ENCODE measurements at regions not wholly inside any gene's neighbourhood (a gene's known extent, or its start where the extent isn't known, plus 50 kb on each side); places are given as distances from the start of the nearest gene placed in this dataset.
A peak's percentile ranks its signal among the peaks of the same experiment; 100 is the strongest.

DNA sequence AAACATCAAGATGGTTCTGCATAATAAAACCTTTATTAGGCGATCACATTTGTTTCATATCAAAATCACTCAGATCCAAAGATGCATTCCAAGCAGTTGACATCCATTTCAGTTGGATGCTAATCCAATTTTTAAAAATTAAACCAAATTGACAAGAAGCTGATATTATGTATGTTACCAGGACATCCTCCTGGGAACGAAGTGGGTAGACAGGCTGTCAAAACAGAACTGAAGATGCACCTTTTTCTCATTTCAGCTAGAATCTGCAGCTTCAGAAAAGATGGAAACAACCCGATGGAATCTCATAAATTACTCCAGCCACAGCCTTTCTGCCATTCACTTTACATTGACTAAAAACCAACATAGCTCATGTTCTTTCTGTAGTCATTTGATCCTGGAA lies 268.4 kb downstream of the PLPP3 start:
- Histone ChIP-seq H4K91ac (ENCODE audit: low read depth, low read length, poor library complexity) (no peak overlapping the region), H3K36me3 (replicated peaks in 1 of 2; ENCODE audit: control insufficient read depth in 2 of 2, insufficient read depth in 2 of 2, low read length in 2 of 2) (no peaks in the 10 kb centered on the region), H3K4ac (ENCODE audit: low read length) (no peak overlapping the region), H2BK15ac (ENCODE audit: low read length) (no peak overlapping the region), H3K18ac (ENCODE audit: low read length) (no peak overlapping the region), H3K4me1 (ENCODE audit: control insufficient read depth in 2 of 2, insufficient read depth in 1 of 2, low read depth in 1 of 2, low read length in 2 of 2) (no peaks in the 10 kb centered on the region), H2AFZ (ENCODE audit: low read length) (no peak overlapping the region), H2BK120ac (ENCODE audit: low read depth, low read length) (no peak overlapping the region), H2BK5ac (ENCODE audit: low read length) (no peak overlapping the region), H4K8ac (ENCODE audit: low read depth, low read length) (no peak overlapping the region), H3K9ac (ENCODE audit: low read depth, low read length, poor library complexity) (no peak overlapping the region), H3K14ac (ENCODE audit: low read length) (no peak overlapping the region), H3K4me2 (ENCODE audit: insufficient read depth, low read length, poor library complexity, severe bottlenecking) (no peak overlapping the region), H3K4me3 (ENCODE audit: low read length in 2 of 2) (no peak overlapping the region), H2BK12ac (ENCODE audit: low read length) (no peak overlapping the region), H3K27ac (replicated peaks; ENCODE audit: low read length) (no peak overlapping the region), H3K27me3 (ENCODE audit: control insufficient read depth in 3 of 3, insufficient read depth in 3 of 3, low read depth in 1 of 3, low read length in 3 of 3) (no peaks in the 10 kb centered on the region), H3K79me1 (ENCODE audit: low read depth, low read length) (no peaks in the 10 kb centered on the region), H2AK5ac (ENCODE audit: low read depth, low read length) (no peak overlapping the region), H3K23ac (ENCODE audit: low read depth, low read length, poor library complexity) (no peak overlapping the region), H3K9me3 (replicated peaks in 1 of 2; ENCODE audit: control insufficient read depth in 2 of 2, insufficient read depth in 1 of 2, low read depth in 1 of 2, low read length in 2 of 2) (peaks cover 0 to 18% of the 10 kb centered on the region in 2 donors)
- no CpG with 5 or more reads among the region's 3 CpGs for WGBS, 2 donors (ENCODE audit: extremely low coverage in 2 of 2, insufficient read length in 2 of 2, insufficient replicate concordance in 1 of 2)
- DNase-seq (ENCODE audit: low spot score) = no peak

DNA sequence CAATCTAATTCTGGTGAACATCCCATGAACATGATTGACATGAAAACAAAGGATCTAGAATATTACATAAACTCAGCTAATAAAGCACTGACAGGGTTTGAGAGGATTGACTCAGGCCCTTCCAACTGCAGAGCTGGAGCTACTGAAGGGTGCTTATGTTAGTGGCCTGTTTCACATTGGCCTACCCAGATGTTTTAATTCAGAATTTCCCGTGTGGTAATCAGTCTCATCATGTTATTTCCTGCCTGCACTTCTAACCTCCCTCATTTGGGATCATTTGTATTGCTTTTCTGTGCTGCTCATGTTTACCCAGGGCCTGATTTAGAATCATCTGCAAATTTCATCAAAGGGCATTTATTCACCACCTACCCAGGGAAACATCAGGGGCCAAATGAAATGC lies 270.3 kb downstream of the PLPP3 start:
- Histone ChIP-seq H3K79me1 (ENCODE audit: low read depth, low read length) (no peaks in the 10 kb centered on the region), H4K91ac (ENCODE audit: low read depth, low read length, poor library complexity) (no peak overlapping the region), H3K4me3 (ENCODE audit: low read length in 2 of 2) (no peak overlapping the region), H3K27me3 (ENCODE audit: control insufficient read depth in 3 of 3, insufficient read depth in 3 of 3, low read depth in 1 of 3, low read length in 3 of 3) (no peaks in the 10 kb centered on the region), H3K9me3 (replicated peaks in 1 of 2; ENCODE audit: control insufficient read depth in 2 of 2, insufficient read depth in 1 of 2, low read depth in 1 of 2, low read length in 2 of 2) (peaks cover 0 to 14% of the 10 kb centered on the region in 2 donors), H2AFZ (ENCODE audit: low read length) (no peak overlapping the region), H3K36me3 (replicated peaks in 1 of 2; ENCODE audit: control insufficient read depth in 2 of 2, insufficient read depth in 2 of 2, low read length in 2 of 2) (no peaks in the 10 kb centered on the region), H3K9ac (ENCODE audit: low read depth, low read length, poor library complexity) (no peak overlapping the region), H3K4me1 (ENCODE audit: control insufficient read depth in 2 of 2, insufficient read depth in 1 of 2, low read depth in 1 of 2, low read length in 2 of 2) (peaks cover 0 to 2% of the 10 kb centered on the region in 2 donors), H3K18ac (ENCODE audit: low read length) (no peak overlapping the region), H3K4ac (ENCODE audit: low read length) (no peak overlapping the region), H2BK5ac (ENCODE audit: low read length) (no peak overlapping the region), H2BK15ac (ENCODE audit: low read length) (no peak overlapping the region), H4K8ac (ENCODE audit: low read depth, low read length) (no peak overlapping the region), H3K14ac (ENCODE audit: low read length) (no peak overlapping the region), H2AK5ac (ENCODE audit: low read depth, low read length) (no peak overlapping the region), H3K4me2 (ENCODE audit: insufficient read depth, low read length, poor library complexity, severe bottlenecking) (no peak overlapping the region), H3K27ac (replicated peaks; ENCODE audit: low read length) (no peak overlapping the region), H2BK120ac (ENCODE audit: low read depth, low read length) (no peak overlapping the region), H2BK12ac (ENCODE audit: low read length) (no peak overlapping the region), H3K23ac (ENCODE audit: low read depth, low read length, poor library complexity) (no peak overlapping the region)
- no CpG with 5 or more reads among the region's 1 CpG for WGBS, 2 donors (ENCODE audit: extremely low coverage in 2 of 2, insufficient read length in 2 of 2, insufficient replicate concordance in 1 of 2)
- DNase-seq (ENCODE audit: low spot score) = no peak

DNA sequence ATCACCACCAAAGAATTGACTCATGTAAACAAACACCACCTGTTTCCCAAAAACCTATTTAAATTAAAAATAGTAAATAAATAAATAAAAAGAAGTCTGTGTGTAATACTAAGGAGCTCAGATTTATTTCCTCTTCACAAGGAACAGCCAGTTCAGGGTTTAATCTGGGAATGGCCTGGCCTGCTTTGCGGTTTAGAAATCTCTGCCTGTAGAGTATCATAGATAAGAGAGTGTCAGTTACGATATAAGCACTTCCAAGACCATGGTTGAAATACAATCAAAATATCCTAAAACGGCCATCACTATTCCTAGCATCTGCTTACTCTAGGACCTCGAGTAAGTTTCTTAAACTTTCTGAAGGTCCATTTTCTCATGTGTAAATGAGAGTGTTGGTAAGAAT lies 274.4 kb downstream of the PLPP3 start:
- Histone ChIP-seq H2BK5ac (ENCODE audit: low read length) (no peak overlapping the region), H2AK5ac (ENCODE audit: low read depth, low read length) (no peak overlapping the region), H3K9ac (ENCODE audit: low read depth, low read length, poor library complexity) (no peak overlapping the region), H3K36me3 (replicated peaks in 1 of 2; ENCODE audit: control insufficient read depth in 2 of 2, insufficient read depth in 2 of 2, low read length in 2 of 2) (no peaks in the 10 kb centered on the region), H3K79me1 (ENCODE audit: low read depth, low read length) (no peaks in the 10 kb centered on the region), H3K4me3 (ENCODE audit: low read length in 2 of 2) (no peak overlapping the region), H3K4me1 (ENCODE audit: control insufficient read depth in 2 of 2, insufficient read depth in 1 of 2, low read depth in 1 of 2, low read length in 2 of 2) (peaks cover 0 to 2% of the 10 kb centered on the region in 2 donors), H4K91ac (ENCODE audit: low read depth, low read length, poor library complexity) (no peak overlapping the region), H2BK120ac (ENCODE audit: low read depth, low read length) (no peak overlapping the region), H3K4me2 (ENCODE audit: insufficient read depth, low read length, poor library complexity, severe bottlenecking) (no peak overlapping the region), H2AFZ (ENCODE audit: low read length) (no peak overlapping the region), H3K27me3 (ENCODE audit: control insufficient read depth in 3 of 3, insufficient read depth in 3 of 3, low read depth in 1 of 3, low read length in 3 of 3) (no peaks in the 10 kb centered on the region), H2BK15ac (ENCODE audit: low read length) (no peak overlapping the region), H3K4ac (ENCODE audit: low read length) (no peak overlapping the region), H3K14ac (ENCODE audit: low read length) (no peak overlapping the region), H3K27ac (replicated peaks; ENCODE audit: low read length) (no peak overlapping the region), H2BK12ac (ENCODE audit: low read length) (no peak overlapping the region), H3K9me3 (replicated peaks in 1 of 2; ENCODE audit: control insufficient read depth in 2 of 2, insufficient read depth in 1 of 2, low read depth in 1 of 2, low read length in 2 of 2) (peaks cover 0 to 14% of the 10 kb centered on the region in 2 donors), H3K18ac (ENCODE audit: low read length) (no peak overlapping the region), H3K23ac (ENCODE audit: low read depth, low read length, poor library complexity) (no peak overlapping the region), H4K8ac (ENCODE audit: low read depth, low read length) (no peak overlapping the region)
- DNase-seq (ENCODE audit: low spot score) = no peak
- no CpG with 5 or more reads among the region's 4 CpGs for WGBS, 2 donors (ENCODE audit: extremely low coverage in 2 of 2, insufficient read length in 2 of 2, insufficient replicate concordance in 1 of 2)

DNA sequence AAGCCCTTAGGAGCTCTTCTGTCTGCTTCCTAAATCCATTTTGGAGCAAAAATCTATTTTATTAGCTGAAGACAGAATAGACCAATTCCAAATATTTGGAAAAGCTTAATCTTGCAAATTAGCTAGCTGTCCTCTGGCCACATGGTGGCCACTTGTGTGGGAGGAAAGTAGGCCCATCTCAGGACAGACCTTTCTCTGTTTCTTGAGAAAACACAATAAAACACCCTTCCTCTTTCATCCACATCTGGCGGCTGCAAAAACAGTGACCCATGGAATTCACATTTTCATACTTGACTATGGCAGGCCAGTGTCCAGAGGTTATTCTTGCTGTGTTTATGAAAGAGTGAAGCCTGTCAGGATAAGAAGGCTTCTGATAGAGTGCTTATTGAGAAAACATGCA lies 275.6 kb downstream of the PLPP3 start:
- H2BK15ac ChIP-seq (ENCODE audit: low read length) = no peak overlapping the region

More for the DNA sequence above, 275.6 kb downstream of the PLPP3 start:
- peak overlapping the region; percentile 32 for H2AK5ac ChIP-seq (ENCODE audit: low read depth, low read length)
- H3K79me1 ChIP-seq (ENCODE audit: low read depth, low read length) = no peaks in the 10 kb centered on the region
- no peak for DNase-seq (ENCODE audit: low spot score)
- H3K4ac ChIP-seq (ENCODE audit: low read length) = no peak overlapping the region
- H2BK12ac ChIP-seq (ENCODE audit: low read length) = no peak overlapping the region
- no peak overlapping the region for H3K18ac ChIP-seq (ENCODE audit: low read length)
- H3K9ac ChIP-seq (ENCODE audit: low read depth, low read length, poor library complexity) = no peak overlapping the region
- H3K4me3 ChIP-seq (ENCODE audit: low read length in 2 of 2) = no peak overlapping the region
- H3K4me1 ChIP-seq (ENCODE audit: control insufficient read depth in 2 of 2, insufficient read depth in 1 of 2, low read depth in 1 of 2, low read length in 2 of 2) = peaks cover 0 to 2% of the 10 kb centered on the region in 2 donors
- H3K9me3 ChIP-seq (replicated peaks in 1 of 2; ENCODE audit: control insufficient read depth in 2 of 2, insufficient read depth in 1 of 2, low read depth in 1 of 2, low read length in 2 of 2) = peaks cover 0 to 14% of the 10 kb centered on the region in 2 donors
- no peak overlapping the region for H2BK120ac ChIP-seq (ENCODE audit: low read depth, low read length)
- H3K36me3 ChIP-seq (replicated peaks in 1 of 2; ENCODE audit: control insufficient read depth in 2 of 2, insufficient read depth in 2 of 2, low read length in 2 of 2) = no peaks in the 10 kb centered on the region
- no peak overlapping the region for H4K91ac ChIP-seq (ENCODE audit: low read depth, low read length, poor library complexity)
- no peak overlapping the region for H2AFZ ChIP-seq (ENCODE audit: low read length)
- no peak overlapping the region for H3K14ac ChIP-seq (ENCODE audit: low read length)
- H3K27ac ChIP-seq (replicated peaks; ENCODE audit: low read length) = no peak overlapping the region
- no peak overlapping the region for H4K8ac ChIP-seq (ENCODE audit: low read depth, low read length)
- no peak overlapping the region for H2BK5ac ChIP-seq (ENCODE audit: low read length)
- H3K27me3 ChIP-seq (ENCODE audit: control insufficient read depth in 3 of 3, insufficient read depth in 3 of 3, low read depth in 1 of 3, low read length in 3 of 3) = no peaks in the 10 kb centered on the region
- no peak overlapping the region for H3K23ac ChIP-seq (ENCODE audit: low read depth, low read length, poor library complexity)
- no CpG with 5 or more reads among the region's 1 CpG for WGBS, 2 donors (ENCODE audit: extremely low coverage in 2 of 2, insufficient read length in 2 of 2, insufficient replicate concordance in 1 of 2)
- H3K4me2 ChIP-seq (ENCODE audit: insufficient read depth, low read length, poor library complexity, severe bottlenecking) = no peak overlapping the region

Measured in neuronal stem cell (in vitro differentiated cells).